ENCODE measurements at regions not wholly inside any gene's neighbourhood (a gene's known extent, or its start where the extent isn't known, plus 50 kb on each side); places are given as distances from the start of the nearest gene placed in this dataset.

- intact Hi-C loops (cut with micrococcal nuclease; ENCODE audit: unreplicated experiment), result no loop called here
- Histone ChIP-seq H4K20me1 (ENCODE audit: insufficient read depth, low read length) (no peaks in the 10 kb centered on the region), H3K4me3 (ENCODE audit: low read depth, low read length, poor library complexity, severe bottlenecking) (no peak overlapping the region), H3K9me2 (ENCODE audit: insufficient read depth, low read length) (no peaks in the 10 kb centered on the region), H3K36me3 (ENCODE audit: insufficient read depth, low read length) (no peaks in the 10 kb centered on the region), H3K9me3 (ENCODE audit: low read length) (no peaks in the 10 kb centered on the region), H3K79me2 (ENCODE audit: insufficient read depth, low read depth, low read length) (no peaks in the 10 kb centered on the region), H3K4me1 (ENCODE audit: insufficient read depth, low read length, poor library complexity, severe bottlenecking) (no peaks in the 10 kb centered on the region), H3K27ac (ENCODE audit: low read depth, low read length, poor library complexity, severe bottlenecking) (no peak overlapping the region), H3K4me2 (ENCODE audit: low read length) (no peak overlapping the region), H2AFZ (ENCODE audit: low read length) (no peak overlapping the region)
- TF ChIP-seq CTCF (conservative IDR thresholded peaks at IDR 0.05; ENCODE audit: low read length), result no peak
- TF ChIP-seq EZH2phosphoT487 (IDR thresholded peaks at IDR 0.05; ENCODE audit: borderline replicate concordance, low read depth, low read length), result no peak
- ChIA-PET CTCF (ENCODE audit: unreplicated experiment) (no interaction called here), POLR2A (no interaction called here)
- no peak for DNase-seq (ENCODE audit: low spot score)
- no TSS peak for BruUV-seq (replicated peaks)
These were observed 500.4 kb downstream of the GALR1 start for GRCh38 chr18:77750006-77750405.

- no peak for DNase-seq (ENCODE audit: low spot score)
- Histone ChIP-seq H3K4me3 (ENCODE audit: low read depth, low read length, poor library complexity, severe bottlenecking) (no peak overlapping the region), H4K20me1 (ENCODE audit: insufficient read depth, low read length) (no peaks in the 10 kb centered on the region), H3K27ac (ENCODE audit: low read depth, low read length, poor library complexity, severe bottlenecking) (no peak overlapping the region), H3K79me2 (ENCODE audit: insufficient read depth, low read depth, low read length) (no peaks in the 10 kb centered on the region), H3K9me2 (ENCODE audit: insufficient read depth, low read length) (no peaks in the 10 kb centered on the region), H3K4me2 (ENCODE audit: low read length) (no peak overlapping the region), H3K36me3 (ENCODE audit: insufficient read depth, low read length) (no peaks in the 10 kb centered on the region), H2AFZ (ENCODE audit: low read length) (no peak overlapping the region), H3K4me1 (ENCODE audit: insufficient read depth, low read length, poor library complexity, severe bottlenecking) (no peaks in the 10 kb centered on the region), H3K9me3 (ENCODE audit: low read length) (no peaks in the 10 kb centered on the region)
- ChIA-PET CTCF (ENCODE audit: unreplicated experiment) (no interaction called here), POLR2A (no interaction called here)
- BruUV-seq (replicated peaks), result no TSS peak
- intact Hi-C loops (cut with micrococcal nuclease; ENCODE audit: unreplicated experiment), result no loop called here
- TF ChIP-seq CTCF (conservative IDR thresholded peaks at IDR 0.05; ENCODE audit: low read length) (no peak), EZH2phosphoT487 (IDR thresholded peaks at IDR 0.05; ENCODE audit: borderline replicate concordance, low read depth, low read length) (no peak)
These were observed 504.9 kb downstream of the GALR1 start for GRCh38 chr18:77754475-77755044.

GRCh38 chr18:77755187-77755586 is 505.5 kb downstream of the GALR1 start:
- Histone ChIP-seq H3K79me2 (ENCODE audit: insufficient read depth, low read depth, low read length) (no peaks in the 10 kb centered on the region), H2AFZ (ENCODE audit: low read length) (no peak overlapping the region), H3K9me3 (ENCODE audit: low read length) (no peaks in the 10 kb centered on the region), H3K4me1 (ENCODE audit: insufficient read depth, low read length, poor library complexity, severe bottlenecking) (no peaks in the 10 kb centered on the region), H3K4me2 (ENCODE audit: low read length) (no peak overlapping the region), H3K4me3 (ENCODE audit: low read depth, low read length, poor library complexity, severe bottlenecking) (no peak overlapping the region), H3K36me3 (ENCODE audit: insufficient read depth, low read length) (no peaks in the 10 kb centered on the region), H4K20me1 (ENCODE audit: insufficient read depth, low read length) (no peaks in the 10 kb centered on the region), H3K27ac (ENCODE audit: low read depth, low read length, poor library complexity, severe bottlenecking) (no peak overlapping the region), H3K9me2 (ENCODE audit: insufficient read depth, low read length) (no peaks in the 10 kb centered on the region)
- intact Hi-C loops (cut with micrococcal nuclease; ENCODE audit: unreplicated experiment), result no loop called here
- BruUV-seq (replicated peaks), result no TSS peak
- TF ChIP-seq EZH2phosphoT487 (IDR thresholded peaks at IDR 0.05; ENCODE audit: borderline replicate concordance, low read depth, low read length) (no peak), CTCF (conservative IDR thresholded peaks at IDR 0.05; ENCODE audit: low read length) (no peak)
- ChIA-PET CTCF (ENCODE audit: unreplicated experiment) (no interaction called here), POLR2A (no interaction called here)
- DNase-seq (ENCODE audit: low spot score), result no peak
